ENCODE measurements at regions not wholly inside any gene's neighbourhood (a gene's known extent, or its start where the extent isn't known, plus 50 kb on each side); places are given as distances from the start of the nearest gene placed in this dataset.

- Mint-ChIP-seq H3K27me3 (no peaks in the 10 kb centered on the region), H3K9me3 (peaks cover 26% of the 10 kb centered on the region), H3K27ac (no peak overlapping the region), H3K36me3 (ENCODE audit: low read depth) (no peaks in the 10 kb centered on the region), H3K4me1 (no peaks in the 10 kb centered on the region), H3K4me3 (no peak overlapping the region)
- no peak for ATAC-seq (replicated peaks)
Measured at GRCh38 chr18:42409005-42409404, 454.0 kb downstream of the PIK3C3 start.

DNA sequence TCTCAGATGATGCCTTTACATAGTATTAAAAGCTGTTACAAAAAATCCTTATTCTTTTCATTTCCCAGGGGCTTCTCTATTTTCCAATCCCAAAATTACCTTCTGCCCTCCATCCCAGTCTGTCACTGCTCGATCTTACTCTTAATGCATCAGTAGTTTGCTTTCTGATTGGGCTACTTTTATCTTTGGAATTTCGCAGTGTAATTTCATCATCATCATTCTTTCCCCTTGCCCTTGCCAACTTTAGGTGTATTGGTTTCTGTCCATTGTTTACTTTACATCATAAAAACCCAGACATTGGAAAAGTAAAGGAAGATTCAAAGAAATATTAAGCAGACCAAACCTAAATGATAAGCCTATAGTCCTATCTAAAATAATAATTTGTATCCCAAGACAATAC is 457.2 kb downstream of the PIK3C3 start:
- H3K27me3 Mint-ChIP-seq, result no peaks in the 10 kb centered on the region
- no peak overlapping the region for H3K27ac Mint-ChIP-seq
- ATAC-seq (replicated peaks), result no peak
- no peaks in the 10 kb centered on the region for H3K36me3 Mint-ChIP-seq (ENCODE audit: low read depth)
- H3K4me3 Mint-ChIP-seq, result no peak overlapping the region
- peaks cover 25% of the 10 kb centered on the region for H3K9me3 Mint-ChIP-seq
- H3K4me1 Mint-ChIP-seq, result no peaks in the 10 kb centered on the region

- Mint-ChIP-seq H3K36me3 (ENCODE audit: low read depth) (no peaks in the 10 kb centered on the region), H3K4me3 (no peak overlapping the region), H3K4me1 (no peaks in the 10 kb centered on the region), H3K9me3 (peaks cover 19% of the 10 kb centered on the region), H3K27ac (no peak overlapping the region), H3K27me3 (no peaks in the 10 kb centered on the region)
- no peak for ATAC-seq (replicated peaks)
Measured at GRCh38 chr18:42412896-42413295, 457.9 kb downstream of the PIK3C3 start.

GRCh38 chr18:42413870-42414269 is 458.8 kb downstream of the PIK3C3 start:
- Mint-ChIP-seq H3K27me3 (no peaks in the 10 kb centered on the region), H3K36me3 (ENCODE audit: low read depth) (no peaks in the 10 kb centered on the region), H3K9me3 (peaks cover 17% of the 10 kb centered on the region), H3K4me3 (no peak overlapping the region), H3K4me1 (no peaks in the 10 kb centered on the region), H3K27ac (no peak overlapping the region)
- ATAC-seq (replicated peaks), result no peak

- H3K9me3 Mint-ChIP-seq, result peaks cover 11% of the 10 kb centered on the region
- H3K36me3 Mint-ChIP-seq (ENCODE audit: low read depth), result no peaks in the 10 kb centered on the region
- H3K4me1 Mint-ChIP-seq, result no peaks in the 10 kb centered on the region
- no peak for ATAC-seq (replicated peaks)
- no peak overlapping the region for H3K27ac Mint-ChIP-seq
- no peak overlapping the region for H3K4me3 Mint-ChIP-seq
- no peaks in the 10 kb centered on the region for H3K27me3 Mint-ChIP-seq
Measured at GRCh38 chr18:42414756-42415454, 459.9 kb downstream of the PIK3C3 start.

GRCh38 chr18:42417189-42417588 is 462.2 kb downstream of the PIK3C3 start:
- Mint-ChIP-seq H3K4me3 (no peak overlapping the region), H3K4me1 (no peaks in the 10 kb centered on the region), H3K27me3 (no peaks in the 10 kb centered on the region), H3K27ac (no peak overlapping the region), H3K9me3 (peaks cover 13% of the 10 kb centered on the region), H3K36me3 (ENCODE audit: low read depth) (no peaks in the 10 kb centered on the region)
- ATAC-seq (replicated peaks), result no peak

- no peaks in the 10 kb centered on the region for H3K27me3 Mint-ChIP-seq
- H3K36me3 Mint-ChIP-seq (ENCODE audit: low read depth), result no peaks in the 10 kb centered on the region
- no peaks in the 10 kb centered on the region for H3K4me1 Mint-ChIP-seq
- no peak for ATAC-seq (replicated peaks)
- peaks cover 9% of the 10 kb centered on the region for H3K9me3 Mint-ChIP-seq
- H3K4me3 Mint-ChIP-seq, result no peak overlapping the region
- H3K27ac Mint-ChIP-seq, result no peak overlapping the region
Measured at GRCh38 chr18:42418121-42418520, 463.1 kb downstream of the PIK3C3 start.

- H3K36me3 Mint-ChIP-seq (ENCODE audit: low read depth), result no peaks in the 10 kb centered on the region
- no peaks in the 10 kb centered on the region for H3K27me3 Mint-ChIP-seq
- H3K9me3 Mint-ChIP-seq, result peaks cover 5% of the 10 kb centered on the region
- no peaks in the 10 kb centered on the region for H3K4me1 Mint-ChIP-seq
- no peak for ATAC-seq (replicated peaks)
- no peak overlapping the region for H3K27ac Mint-ChIP-seq
- H3K4me3 Mint-ChIP-seq, result no peak overlapping the region
Measured at GRCh38 chr18:42425025-42425424, 470.0 kb downstream of the PIK3C3 start.

DNA sequence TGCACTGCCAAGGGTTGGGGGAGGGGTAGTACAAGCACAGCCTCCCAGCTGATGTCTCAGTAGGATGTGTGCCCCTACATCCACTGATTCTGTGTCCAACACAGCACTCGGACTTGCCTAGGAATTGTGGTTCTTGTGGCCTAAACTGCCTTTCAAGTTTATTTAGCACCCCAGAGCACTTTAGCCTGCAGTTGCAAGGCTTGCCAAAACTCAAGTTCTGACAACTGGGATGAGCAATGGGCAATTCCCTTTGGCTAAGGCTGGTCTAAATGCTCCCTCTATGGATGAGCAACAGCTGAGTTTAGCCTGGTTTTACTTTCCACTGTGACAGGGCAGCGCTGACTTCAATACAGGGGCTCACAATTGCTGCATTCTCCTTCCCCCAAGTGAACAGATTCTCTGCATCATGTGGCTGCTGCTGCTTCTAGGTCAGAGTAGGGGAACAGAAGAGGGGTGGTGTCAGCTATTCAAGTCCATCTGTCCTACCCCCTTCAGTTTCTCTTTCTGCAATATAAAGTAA is 471.5 kb downstream of the PIK3C3 start:
- H3K36me3 Mint-ChIP-seq (ENCODE audit: low read depth), result no peaks in the 10 kb centered on the region
- no peaks in the 10 kb centered on the region for H3K4me1 Mint-ChIP-seq
- no peaks in the 10 kb centered on the region for H3K27me3 Mint-ChIP-seq
- no peak overlapping the region for H3K27ac Mint-ChIP-seq
- H3K4me3 Mint-ChIP-seq, result no peak overlapping the region
- no peak for ATAC-seq (replicated peaks)
- no peaks in the 10 kb centered on the region for H3K9me3 Mint-ChIP-seq

DNA sequence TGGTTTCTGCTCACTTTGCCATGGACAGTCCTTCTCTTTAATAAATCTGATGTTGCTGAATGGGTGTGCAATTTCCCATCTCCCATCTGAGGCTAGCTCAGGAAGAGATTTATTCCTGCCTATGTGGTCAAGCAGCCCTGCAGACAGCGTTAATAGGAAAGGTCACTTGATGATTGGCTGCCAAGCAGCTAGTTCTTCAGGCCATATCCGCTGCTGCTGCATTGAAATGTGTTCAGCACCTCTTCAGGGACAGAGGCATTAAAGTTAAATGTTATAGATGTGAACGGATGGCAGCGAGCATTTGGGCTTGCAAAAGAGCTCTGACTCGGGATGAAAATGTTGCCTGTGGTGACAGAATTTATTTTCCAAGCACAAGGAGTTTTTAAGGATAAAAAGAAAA is 474.2 kb downstream of the PIK3C3 start:
- H3K27me3 Mint-ChIP-seq, result no peaks in the 10 kb centered on the region
- ATAC-seq (replicated peaks), result no peak
- H3K36me3 Mint-ChIP-seq (ENCODE audit: low read depth), result no peaks in the 10 kb centered on the region

GRCh38 chr18:42436222-42436765 is 481.3 kb downstream of the PIK3C3 start:
- no peak for ATAC-seq (replicated peaks)
- H3K9me3 Mint-ChIP-seq, result no peaks in the 10 kb centered on the region
- no peaks in the 10 kb centered on the region for H3K36me3 Mint-ChIP-seq (ENCODE audit: low read depth)
- no peak overlapping the region for H3K27ac Mint-ChIP-seq
- H3K27me3 Mint-ChIP-seq, result no peaks in the 10 kb centered on the region
- no peaks in the 10 kb centered on the region for H3K4me1 Mint-ChIP-seq
- H3K4me3 Mint-ChIP-seq, result no peak overlapping the region

More for the DNA sequence above, 474.2 kb downstream of the PIK3C3 start:
- Mint-ChIP-seq H3K9me3 (no peaks in the 10 kb centered on the region), H3K4me1 (no peaks in the 10 kb centered on the region), H3K4me3 (no peak overlapping the region), H3K27ac (no peak overlapping the region)

- no peak overlapping the region for H3K27ac Mint-ChIP-seq
- H3K9me3 Mint-ChIP-seq, result no peaks in the 10 kb centered on the region
- H3K4me3 Mint-ChIP-seq, result no peak overlapping the region
- ATAC-seq (replicated peaks), result no peak
- H3K27me3 Mint-ChIP-seq, result no peaks in the 10 kb centered on the region
- no peaks in the 10 kb centered on the region for H3K4me1 Mint-ChIP-seq
- no peaks in the 10 kb centered on the region for H3K36me3 Mint-ChIP-seq (ENCODE audit: low read depth)
Measured at GRCh38 chr18:42437001-42437400, 482.0 kb downstream of the PIK3C3 start.

DNA sequence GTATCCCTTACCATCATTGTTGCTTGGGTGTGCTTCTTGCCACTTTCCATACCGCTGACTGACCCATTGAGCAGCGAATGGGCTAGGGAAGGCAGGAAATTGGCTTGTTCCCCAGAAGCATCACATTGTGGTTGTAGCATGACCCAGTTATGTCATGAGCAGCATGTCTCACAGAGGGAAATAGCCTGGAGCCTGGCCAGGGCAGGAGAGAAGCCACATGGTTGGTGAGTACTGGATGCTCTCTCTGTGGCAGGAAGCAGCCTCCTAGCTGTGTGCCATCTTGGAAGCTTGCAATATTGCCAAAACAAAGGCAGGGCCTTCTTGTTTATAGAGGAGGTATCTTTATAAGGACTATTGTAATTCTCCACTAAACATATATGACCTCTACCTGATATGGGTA is 482.6 kb downstream of the PIK3C3 start:
- no peak for ATAC-seq (replicated peaks)
- H3K36me3 Mint-ChIP-seq (ENCODE audit: low read depth), result no peaks in the 10 kb centered on the region
- no peaks in the 10 kb centered on the region for H3K27me3 Mint-ChIP-seq
- H3K4me1 Mint-ChIP-seq, result no peaks in the 10 kb centered on the region
- H3K27ac Mint-ChIP-seq, result no peak overlapping the region
- no peaks in the 10 kb centered on the region for H3K9me3 Mint-ChIP-seq
- H3K4me3 Mint-ChIP-seq, result no peak overlapping the region

- H3K9me3 Mint-ChIP-seq, result peaks cover 14% of the 10 kb centered on the region
- H3K27ac Mint-ChIP-seq, result no peak overlapping the region
- no peaks in the 10 kb centered on the region for H3K4me1 Mint-ChIP-seq
- ATAC-seq (replicated peaks), result no peak
- no peaks in the 10 kb centered on the region for H3K36me3 Mint-ChIP-seq (ENCODE audit: low read depth)
- no peaks in the 10 kb centered on the region for H3K27me3 Mint-ChIP-seq
- H3K4me3 Mint-ChIP-seq, result no peak overlapping the region
Measured at GRCh38 chr18:42442656-42443055, 487.6 kb downstream of the PIK3C3 start.

DNA sequence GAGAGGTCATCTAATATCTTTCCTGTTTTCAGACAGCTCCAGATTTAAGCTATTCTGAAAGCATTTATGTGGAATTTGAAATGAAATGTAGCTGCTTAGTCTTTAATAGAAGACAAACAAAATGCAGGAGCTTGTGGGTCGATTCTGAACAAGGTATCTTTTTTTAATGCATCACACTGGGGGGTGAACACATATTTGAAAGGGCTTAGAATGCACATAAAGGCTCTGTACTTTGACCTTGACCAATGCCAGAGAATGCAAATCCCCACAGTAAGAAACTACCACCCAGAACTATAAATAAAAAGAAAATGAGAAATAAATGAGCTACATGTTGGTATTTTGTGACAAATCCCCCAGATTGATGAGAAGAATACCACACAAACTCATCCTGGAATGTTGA is 489.3 kb downstream of the PIK3C3 start:
- H3K4me3 Mint-ChIP-seq, result no peak overlapping the region
- no peaks in the 10 kb centered on the region for H3K4me1 Mint-ChIP-seq
- no peaks in the 10 kb centered on the region for H3K27me3 Mint-ChIP-seq
- H3K9me3 Mint-ChIP-seq, result peaks cover 21% of the 10 kb centered on the region
- no peak overlapping the region for H3K27ac Mint-ChIP-seq
- no peak for ATAC-seq (replicated peaks)
- no peaks in the 10 kb centered on the region for H3K36me3 Mint-ChIP-seq (ENCODE audit: low read depth)
